SK-N-SH (cell line): ENCODE measurements at regions not wholly inside any gene's neighbourhood (a gene's known extent, or its start where the extent isn't known, plus 50 kb on each side); places are given as distances from the start of the nearest gene placed in this dataset.

Experiments used
- CTCF ChIA-PET: fragments of 300-600, 350-600 bp; formaldehyde crosslinking; extraction: SDS; loops from one replicate; lab custom pipeline; 2021; lab: Yijun Ruan, JAX
- POLR2A ChIA-PET: fragments of 350-600 bp; sonication (Branson Sonifier 250); formaldehyde crosslinking; extraction: SDS; loops from one replicate; lab custom pipeline; 2020; ENCODE audit warnings: antibody characterized with exemption, inconsistent platforms; lab: Yijun Ruan, JAX
- DNase-seq: peaks from one replicate; pipeline ENCODE4 v3.0.0; 2012
- H2AFZ ChIP-seq: fragments of 200-600 bp; sonication (generic); 2 replicates; pipeline ENCODE4 v1.8.1; 2016; ENCODE audit warnings: antibody characterized with exemption, mild to moderate bottlenecking, low read depth
- H3F3A ChIP-seq: fragments of 200-600 bp; sonication (generic); replicated peaks from 2 replicates; pipeline ENCODE3; 2016; ENCODE audit warnings: antibody characterized with exemption, mild to moderate bottlenecking; ENCODE audit not compliant: insufficient read depth
- H3K27ac ChIP-seq, 2 experiments: fragments of 200-500 bp in 1 of 2; fragments of 200-600 bp in 1 of 2; sonication (Bioruptor generic) in 1 of 2; sonication (generic), shearing (Covaris generic) in 1 of 2; 2 replicates each; pipeline versions ENCODE4 v1.5.1 to v1.6.1; 2014 to 2016; ENCODE audit warnings: low read depth in 2 of 2, inconsistent platforms in 1 of 2, low read length in 1 of 2, mild to moderate bottlenecking in 1 of 2, mixed read lengths in 1 of 2
- H3K27me3 ChIP-seq: fragments of 200-600 bp; sonication (generic), shearing (Covaris generic); 2 replicates; pipeline ENCODE4 v1.6.1; 2016; ENCODE audit warnings: mixed run types; ENCODE audit not compliant: insufficient read depth
- H3K36me3 ChIP-seq, 2 experiments: fragments of 200-500 bp in 1 of 2; fragments of 200-600 bp in 1 of 2; sonication (Bioruptor generic) in 1 of 2; sonication (generic) in 1 of 2; replicated peaks in 1 of 2; 2 replicates each; pipeline versions ENCODE3 to v1.5.1; 2014 to 2016; ENCODE audit warnings: low read length in 1 of 2, mild to moderate bottlenecking in 1 of 2; ENCODE audit not compliant: insufficient read depth in 2 of 2, control insufficient read depth in 1 of 2
- H3K4me1 ChIP-seq, 2 experiments: fragments of 200-500 bp in 1 of 2; fragments of 200-600 bp in 1 of 2; sonication (Bioruptor generic) in 1 of 2; sonication (generic), shearing (Covaris generic) in 1 of 2; 2 replicates each; pipeline versions ENCODE4 v1.5.1 to v1.6.1; 2014 to 2016; ENCODE audit warnings: low read depth in 1 of 2, low read length in 1 of 2, mixed run types in 1 of 2; ENCODE audit not compliant: insufficient read depth in 2 of 2, control insufficient read depth in 1 of 2
- H3K4me2 ChIP-seq: fragments of 200-600 bp; sonication (generic), shearing (Covaris generic); 2 replicates; pipeline ENCODE4 v1.6.1; 2017; ENCODE audit warnings: mixed run types
- H3K4me3 ChIP-seq, 2 experiments: fragments of 200-500 bp in 1 of 2; fragments of 200-600 bp in 1 of 2; sonication (Bioruptor generic) in 1 of 2; sonication (generic), shearing (Covaris generic) in 1 of 2; 2 replicates each; pipeline versions ENCODE4 v1.5.1 to v1.8.1; 2014 to 2016; ENCODE audit warnings: low read depth in 2 of 2, inconsistent platforms in 1 of 2, low read length in 1 of 2, mild to moderate bottlenecking in 1 of 2, mixed read lengths in 1 of 2, moderate library complexity in 1 of 2
- H3K79me2 ChIP-seq: fragments of 200-600 bp; sonication (generic); 2 replicates; pipeline ENCODE4 v1.8.1; 2017; ENCODE audit warnings: mild to moderate bottlenecking; ENCODE audit not compliant: insufficient read depth
- H3K9ac ChIP-seq: fragments of 200-600 bp; sonication (generic); 2 replicates; pipeline ENCODE4 v1.6.1; 2017; ENCODE audit warnings: mixed run types
- H3K9me2 ChIP-seq: fragments of 200-600 bp; sonication (generic); 2 replicates; pipeline ENCODE4 v1.6.1; 2017; ENCODE audit warnings: mixed run types
- H3K9me3 ChIP-seq: fragments of 200-600 bp; sonication (generic); 2 replicates; pipeline ENCODE4 v1.6.1; 2017; ENCODE audit warnings: mixed run types, mild to moderate bottlenecking, moderate library complexity
- H4K20me1 ChIP-seq: fragments of 200-600 bp; sonication (generic); 2 replicates; pipeline ENCODE4 v1.6.1; 2017; ENCODE audit warnings: mild to moderate bottlenecking, mixed run types; ENCODE audit not compliant: insufficient read depth
- EP300 ChIP-seq, 2 experiments: IDR thresholded peaks; 2 replicates each; pipeline versions ENCODE4 v1.4.0 to v1.6.1; 2012; ENCODE audit warnings: borderline replicate concordance in 1 of 2, low read depth in 1 of 2, low read length in 1 of 2
- FOSL2 ChIP-seq: IDR thresholded peaks from 2 replicates; pipeline ENCODE4 v1.4.0; 2012; ENCODE audit warnings: low read depth, mild to moderate bottlenecking, moderate library complexity, borderline replicate concordance
- FOXJ3 ChIP-seq: sonication (generic); formaldehyde crosslinking; IDR thresholded peaks from 2 replicates; pipeline ENCODE4 v1.5.1; 2020; ENCODE audit warnings: mild to moderate bottlenecking, missing genetic modification reagents
- FOXM1 ChIP-seq: IDR thresholded peaks from 2 replicates; pipeline ENCODE4 v1.4.0; 2012; ENCODE audit warnings: low read depth, mild to moderate bottlenecking
- GABPA ChIP-seq: IDR thresholded peaks from 2 replicates; pipeline ENCODE4 v1.4.0; 2012; ENCODE audit warnings: low read depth, mild to moderate bottlenecking
- JUND ChIP-seq: IDR thresholded peaks from 2 replicates; pipeline ENCODE4 v1.4.0; 2012
- MEF2A ChIP-seq: IDR thresholded peaks from 2 replicates; pipeline ENCODE4 v1.4.0; 2012; ENCODE audit warnings: low read depth, borderline replicate concordance
- MXI1 ChIP-seq: IDR thresholded peaks from 2 replicates; pipeline ENCODE4 v1.6.1; 2012; ENCODE audit warnings: mild to moderate bottlenecking, low read depth, low read length, improper control_type of control experiment
- RFX5 ChIP-seq: IDR thresholded peaks from 2 replicates; pipeline ENCODE4 v1.6.1; 2012; ENCODE audit warnings: mild to moderate bottlenecking, improper control_type of control experiment, low read length
- YY1 ChIP-seq: IDR thresholded peaks from 2 replicates; pipeline ENCODE4 v1.4.0; 2012; ENCODE audit warnings: low read depth, mild to moderate bottlenecking
- WGBS: methylation state at CpG from one replicate; pipeline ENCODE4 v1.1.6; 2017; ENCODE audit warnings: low lambda C conversion rate; 5-methylcytosine and 5-hydroxymethylcytosine counted together
- TF ChIP-seq, protein P1 (sequence below): IDR thresholded peaks from 2 replicates; pipeline ENCODE4 v1.4.0; 2012; ENCODE audit warnings: low read depth, borderline replicate concordance
- TF ChIP-seq, protein P2 (sequence below): fragments of 200-600 bp; sonication (generic); IDR thresholded peaks from 2 replicates; pipeline ENCODE4 v1.6.1; 2017; ENCODE audit warnings: antibody characterized with exemption, mild to moderate bottlenecking, moderate library complexity
- TF ChIP-seq, protein P3 (sequence below): IDR thresholded peaks from 2 replicates; pipeline ENCODE4; 2012
- TF ChIP-seq, protein P4 (sequence below): fragments of 150-350 bp; IDR thresholded peaks from 2 replicates; pipeline ENCODE4 v1.6.1; 2017; ENCODE audit warnings: antibody characterized with exemption, low read length, low read depth, borderline replicate concordance

DNA sequence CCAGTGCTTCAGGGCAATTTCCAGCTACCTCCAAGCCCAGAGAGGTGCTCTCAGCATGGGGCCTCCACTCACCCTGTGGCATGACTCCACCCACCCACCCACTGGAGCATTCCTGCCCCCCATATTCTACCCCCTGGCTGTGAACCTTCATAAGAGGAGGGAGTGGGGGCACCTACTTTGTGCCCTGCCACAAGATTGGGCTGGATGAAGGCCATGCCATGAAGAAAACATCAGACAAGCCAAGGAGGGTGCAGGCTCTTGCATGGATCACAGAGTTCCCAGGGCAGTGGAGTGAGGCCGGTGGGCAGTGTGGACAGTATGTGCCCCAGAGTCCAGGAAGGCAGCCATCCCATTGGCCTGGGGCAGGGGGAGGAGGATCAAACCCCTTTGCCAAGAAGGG is 97.8 kb downstream of the UQCRFS1 start (continued):
- TF ChIP-seq, protein P1, sequence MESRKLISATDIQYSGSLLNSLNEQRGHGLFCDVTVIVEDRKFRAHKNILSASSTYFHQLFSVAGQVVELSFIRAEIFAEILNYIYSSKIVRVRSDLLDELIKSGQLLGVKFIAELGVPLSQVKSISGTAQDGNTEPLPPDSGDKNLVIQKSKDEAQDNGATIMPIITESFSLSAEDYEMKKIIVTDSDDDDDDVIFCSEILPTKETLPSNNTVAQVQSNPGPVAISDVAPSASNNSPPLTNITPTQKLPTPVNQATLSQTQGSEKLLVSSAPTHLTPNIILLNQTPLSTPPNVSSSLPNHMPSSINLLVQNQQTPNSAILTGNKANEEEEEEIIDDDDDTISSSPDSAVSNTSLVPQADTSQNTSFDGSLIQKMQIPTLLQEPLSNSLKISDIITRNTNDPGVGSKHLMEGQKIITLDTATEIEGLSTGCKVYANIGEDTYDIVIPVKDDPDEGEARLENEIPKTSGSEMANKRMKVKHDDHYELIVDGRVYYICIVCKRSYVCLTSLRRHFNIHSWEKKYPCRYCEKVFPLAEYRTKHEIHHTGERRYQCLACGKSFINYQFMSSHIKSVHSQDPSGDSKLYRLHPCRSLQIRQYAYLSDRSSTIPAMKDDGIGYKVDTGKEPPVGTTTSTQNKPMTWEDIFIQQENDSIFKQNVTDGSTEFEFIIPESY = no peak
- no peak for TF ChIP-seq EP300 (IDR thresholded peaks at IDR 0.05; ENCODE audit: borderline replicate concordance in 1 of 2, low read depth in 1 of 2, low read length in 1 of 2)
- no peak for TF ChIP-seq MXI1
- no peak for TF ChIP-seq FOSL2
- TF ChIP-seq, protein P2, sequence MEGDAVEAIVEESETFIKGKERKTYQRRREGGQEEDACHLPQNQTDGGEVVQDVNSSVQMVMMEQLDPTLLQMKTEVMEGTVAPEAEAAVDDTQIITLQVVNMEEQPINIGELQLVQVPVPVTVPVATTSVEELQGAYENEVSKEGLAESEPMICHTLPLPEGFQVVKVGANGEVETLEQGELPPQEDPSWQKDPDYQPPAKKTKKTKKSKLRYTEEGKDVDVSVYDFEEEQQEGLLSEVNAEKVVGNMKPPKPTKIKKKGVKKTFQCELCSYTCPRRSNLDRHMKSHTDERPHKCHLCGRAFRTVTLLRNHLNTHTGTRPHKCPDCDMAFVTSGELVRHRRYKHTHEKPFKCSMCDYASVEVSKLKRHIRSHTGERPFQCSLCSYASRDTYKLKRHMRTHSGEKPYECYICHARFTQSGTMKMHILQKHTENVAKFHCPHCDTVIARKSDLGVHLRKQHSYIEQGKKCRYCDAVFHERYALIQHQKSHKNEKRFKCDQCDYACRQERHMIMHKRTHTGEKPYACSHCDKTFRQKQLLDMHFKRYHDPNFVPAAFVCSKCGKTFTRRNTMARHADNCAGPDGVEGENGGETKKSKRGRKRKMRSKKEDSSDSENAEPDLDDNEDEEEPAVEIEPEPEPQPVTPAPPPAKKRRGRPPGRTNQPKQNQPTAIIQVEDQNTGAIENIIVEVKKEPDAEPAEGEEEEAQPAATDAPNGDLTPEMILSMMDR = no peak
- TF ChIP-seq JUND = no peak
- no peak for TF ChIP-seq FOXJ3 (CRISPR knock-in tag)

DNA sequence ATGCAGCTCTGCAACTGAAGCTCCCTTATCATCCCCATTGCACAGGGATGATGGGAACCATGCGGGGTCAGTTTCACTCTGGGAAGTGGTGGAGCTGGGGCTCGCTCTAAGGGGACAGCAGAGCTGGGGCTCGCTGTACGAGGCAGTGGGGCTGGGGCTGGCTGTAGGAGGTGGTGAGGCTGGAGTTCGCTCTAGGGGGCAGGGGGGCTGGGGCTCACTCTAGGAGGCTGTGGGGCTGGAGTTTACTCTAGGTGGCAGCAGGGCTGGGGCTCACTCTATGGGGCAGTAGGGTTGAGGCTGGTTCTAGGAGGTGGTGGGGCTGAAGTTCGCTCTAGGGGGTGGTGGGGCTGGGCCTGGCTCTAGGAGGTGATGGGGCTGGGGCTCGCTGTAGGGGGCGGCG is 99.1 kb downstream of the UQCRFS1 start:
- no peaks in the 10 kb centered on the region for H3K79me2 ChIP-seq

More for the DNA sequence above, 99.1 kb downstream of the UQCRFS1 start:
- H3K9ac ChIP-seq = no peak overlapping the region
- H4K20me1 ChIP-seq = no peaks in the 10 kb centered on the region
- ChIA-PET POLR2A (no interaction called here), CTCF (no interaction called here)
- H3F3A ChIP-seq = no peaks in the 10 kb centered on the region
- H3K27me3 ChIP-seq = peaks cover 11% of the 10 kb centered on the region; the same call in 1 of the 2 replicates
- no peaks in the 10 kb centered on the region for H3K36me3 ChIP-seq
- no peak overlapping the region for H2AFZ ChIP-seq
- H3K27ac ChIP-seq = no peak overlapping the region
- no peaks in the 10 kb centered on the region for H3K9me3 ChIP-seq
- H3K4me2 ChIP-seq = no peak overlapping the region
- no peak overlapping the region for H3K4me3 ChIP-seq
- 10% methylated on average over 7 of the region's 9 CpGs for WGBS
- no peaks in the 10 kb centered on the region for H3K9me2 ChIP-seq
- H3K4me1 ChIP-seq = no peaks in the 10 kb centered on the region
- no peak for TF ChIP-seq MEF2A
- no peak for TF ChIP-seq FOSL2
- TF ChIP-seq, protein P3, sequence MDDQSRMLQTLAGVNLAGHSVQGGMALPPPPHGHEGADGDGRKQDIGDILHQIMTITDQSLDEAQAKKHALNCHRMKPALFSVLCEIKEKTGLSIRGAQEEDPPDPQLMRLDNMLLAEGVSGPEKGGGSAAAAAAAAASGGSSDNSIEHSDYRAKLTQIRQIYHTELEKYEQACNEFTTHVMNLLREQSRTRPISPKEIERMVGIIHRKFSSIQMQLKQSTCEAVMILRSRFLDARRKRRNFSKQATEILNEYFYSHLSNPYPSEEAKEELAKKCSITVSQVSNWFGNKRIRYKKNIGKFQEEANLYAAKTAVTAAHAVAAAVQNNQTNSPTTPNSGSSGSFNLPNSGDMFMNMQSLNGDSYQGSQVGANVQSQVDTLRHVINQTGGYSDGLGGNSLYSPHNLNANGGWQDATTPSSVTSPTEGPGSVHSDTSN = no peak
- TF ChIP-seq YY1 = no peak
- TF ChIP-seq RFX5 = no peak
- no peak for TF ChIP-seq FOXM1
- TF ChIP-seq, protein P4, sequence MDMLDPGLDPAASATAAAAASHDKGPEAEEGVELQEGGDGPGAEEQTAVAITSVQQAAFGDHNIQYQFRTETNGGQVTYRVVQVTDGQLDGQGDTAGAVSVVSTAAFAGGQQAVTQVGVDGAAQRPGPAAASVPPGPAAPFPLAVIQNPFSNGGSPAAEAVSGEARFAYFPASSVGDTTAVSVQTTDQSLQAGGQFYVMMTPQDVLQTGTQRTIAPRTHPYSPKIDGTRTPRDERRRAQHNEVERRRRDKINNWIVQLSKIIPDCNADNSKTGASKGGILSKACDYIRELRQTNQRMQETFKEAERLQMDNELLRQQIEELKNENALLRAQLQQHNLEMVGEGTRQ = no peak
- no peak for TF ChIP-seq GABPA
- DNase-seq = no peak
